Type B pancreatic cell (in vitro differentiated cells): ENCODE measurements at regions not wholly inside any gene's neighbourhood (a gene's known extent, or its start where the extent isn't known, plus 50 kb on each side); places are given as distances from the start of the nearest gene placed in this dataset.

ENCODE experiments used
- DNase-seq: peaks from one replicate; pipeline ENCODE4 v3.0.0; 2021; ENCODE audit warnings: mixed read lengths; ENCODE audit not compliant: unreplicated experiment; ENCODE audit errors: extremely low spot score
- H3K27ac Mint-ChIP-seq: 2 replicates; pipeline ENCODE4 v1.8.0; 2021; ENCODE audit warnings: mild to moderate bottlenecking, mixed read lengths
- H3K27me3 Mint-ChIP-seq: 2 replicates; pipeline ENCODE4 v1.8.0; 2021; ENCODE audit warnings: mixed read lengths
- H3K36me3 Mint-ChIP-seq: 2 replicates; pipeline ENCODE4 v1.8.0; 2021; ENCODE audit warnings: mixed read lengths
- H3K4me1 Mint-ChIP-seq: one replicate; pipeline ENCODE4 v1.8.0; 2021; ENCODE audit warnings: mixed read lengths; ENCODE audit not compliant: unreplicated experiment
- H3K4me3 Mint-ChIP-seq: 2 replicates; pipeline ENCODE4 v1.8.0; 2021; ENCODE audit warnings: mild to moderate bottlenecking, mixed read lengths
- H3K9me3 Mint-ChIP-seq: 2 replicates; pipeline ENCODE4 v1.8.0; 2021; ENCODE audit warnings: mixed read lengths
- CTCF ChIP-seq: fragments of 200-600 bp; sonication (generic); conservative IDR thresholded peaks from 2 replicates; pipeline ENCODE4 v1.5.0; 2021; ENCODE audit warnings: antibody characterized with exemption, mild to moderate bottlenecking

GRCh38 chr2:117222809-117223208 is 591.7 kb upstream of the DDX18 start:
- no peak for DNase-seq
- H3K9me3 Mint-ChIP-seq = peaks cover 5% of the 10 kb centered on the region
- no peaks in the 10 kb centered on the region for H3K27me3 Mint-ChIP-seq
- TF ChIP-seq CTCF = no peak
- no peaks in the 10 kb centered on the region for H3K4me1 Mint-ChIP-seq
- no peaks in the 10 kb centered on the region for H3K36me3 Mint-ChIP-seq
- H3K27ac Mint-ChIP-seq = no peak overlapping the region
- H3K4me3 Mint-ChIP-seq = no peak overlapping the region

GRCh38 chr2:117232305-117232704 is 582.2 kb upstream of the DDX18 start:
- Mint-ChIP-seq H3K4me1 (no peaks in the 10 kb centered on the region), H3K4me3 (no peak overlapping the region), H3K27ac (peak overlapping the region; percentile 26), H3K27me3 (no peaks in the 10 kb centered on the region), H3K36me3 (no peaks in the 10 kb centered on the region), H3K9me3 (no peaks in the 10 kb centered on the region)
- DNase-seq = no peak
- no peak for TF ChIP-seq CTCF

- Mint-ChIP-seq H3K9me3 (no peaks in the 10 kb centered on the region), H3K27ac (no peak overlapping the region), H3K27me3 (no peaks in the 10 kb centered on the region), H3K4me1 (no peaks in the 10 kb centered on the region), H3K36me3 (no peaks in the 10 kb centered on the region), H3K4me3 (no peak overlapping the region)
- no peak for TF ChIP-seq CTCF
- DNase-seq = no peak
These were observed 557.1 kb upstream of the DDX18 start for GRCh38 chr2:117257362-117257761.

- no peaks in the 10 kb centered on the region for H3K27me3 Mint-ChIP-seq
- H3K4me3 Mint-ChIP-seq = no peak overlapping the region
- H3K9me3 Mint-ChIP-seq = no peaks in the 10 kb centered on the region
- H3K4me1 Mint-ChIP-seq = peaks cover 15% of the 10 kb centered on the region
- H3K27ac Mint-ChIP-seq = no peak overlapping the region
- H3K36me3 Mint-ChIP-seq = no peaks in the 10 kb centered on the region
- no peak for TF ChIP-seq CTCF
- no peak for DNase-seq
These were observed 544.9 kb upstream of the DDX18 start for GRCh38 chr2:117269574-117269973.

- H3K9me3 Mint-ChIP-seq = no peaks in the 10 kb centered on the region
- no peaks in the 10 kb centered on the region for H3K27me3 Mint-ChIP-seq
- no peaks in the 10 kb centered on the region for H3K36me3 Mint-ChIP-seq
- H3K27ac Mint-ChIP-seq = no peak overlapping the region
- no peak for TF ChIP-seq CTCF
- H3K4me1 Mint-ChIP-seq = peaks cover 15% of the 10 kb centered on the region
- DNase-seq = no peak
- no peak overlapping the region for H3K4me3 Mint-ChIP-seq
These were observed 542.9 kb upstream of the DDX18 start for GRCh38 chr2:117271631-117272030.
